ENCODE measurements at regions not wholly inside any gene's neighbourhood (a gene's known extent, or its start where the extent isn't known, plus 50 kb on each side); places are given as distances from the start of the nearest gene placed in this dataset.

DNA sequence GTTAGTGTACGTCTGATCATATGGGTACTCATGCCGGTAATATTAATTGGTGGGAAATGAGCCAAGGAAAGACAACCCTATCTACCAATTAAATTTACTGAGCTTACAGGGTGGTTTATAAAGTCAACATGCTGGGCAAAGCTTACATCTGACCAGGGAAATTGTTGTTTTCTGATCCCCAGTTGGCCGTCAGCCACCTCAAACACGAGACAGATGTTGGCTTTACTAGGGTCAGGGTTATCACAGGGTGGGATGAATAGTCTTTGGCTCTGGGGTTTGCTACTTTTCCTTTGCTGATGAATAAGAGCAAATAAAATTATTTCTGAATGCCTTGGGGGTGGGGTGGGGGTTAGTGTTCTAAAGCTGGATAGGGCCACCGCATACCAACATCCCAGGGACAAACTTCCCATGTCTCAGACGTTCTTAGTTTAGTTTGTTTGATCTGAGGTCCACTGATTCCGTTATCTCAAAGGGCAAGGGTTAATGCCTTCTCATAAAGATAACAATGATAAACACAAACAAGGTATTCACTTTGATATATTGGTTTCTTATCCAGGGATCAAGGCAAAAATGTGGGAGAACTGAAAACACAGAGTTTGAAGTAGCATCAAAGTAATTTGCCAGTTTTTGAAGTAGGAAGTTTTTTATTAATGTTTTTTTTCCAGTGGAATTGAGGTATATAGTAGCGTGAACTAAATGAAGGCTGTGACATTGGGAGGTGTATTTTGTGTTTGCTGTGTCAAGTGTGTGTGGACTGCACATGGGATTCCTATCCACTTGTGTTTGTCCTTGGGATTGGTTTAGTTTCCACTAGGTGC lies 109.1 kb upstream of the RPS23 start:
- intact Hi-C loops (cut with DNase I; ENCODE audit: low total_unique reads), result no loop called here
- TF ChIP-seq POLR2AphosphoS5 (IDR thresholded peaks at IDR 0.05), result no peak
- TF ChIP-seq POLR2A (IDR thresholded peaks at IDR 0.05), result no peak
- TF ChIP-seq, protein P1, sequence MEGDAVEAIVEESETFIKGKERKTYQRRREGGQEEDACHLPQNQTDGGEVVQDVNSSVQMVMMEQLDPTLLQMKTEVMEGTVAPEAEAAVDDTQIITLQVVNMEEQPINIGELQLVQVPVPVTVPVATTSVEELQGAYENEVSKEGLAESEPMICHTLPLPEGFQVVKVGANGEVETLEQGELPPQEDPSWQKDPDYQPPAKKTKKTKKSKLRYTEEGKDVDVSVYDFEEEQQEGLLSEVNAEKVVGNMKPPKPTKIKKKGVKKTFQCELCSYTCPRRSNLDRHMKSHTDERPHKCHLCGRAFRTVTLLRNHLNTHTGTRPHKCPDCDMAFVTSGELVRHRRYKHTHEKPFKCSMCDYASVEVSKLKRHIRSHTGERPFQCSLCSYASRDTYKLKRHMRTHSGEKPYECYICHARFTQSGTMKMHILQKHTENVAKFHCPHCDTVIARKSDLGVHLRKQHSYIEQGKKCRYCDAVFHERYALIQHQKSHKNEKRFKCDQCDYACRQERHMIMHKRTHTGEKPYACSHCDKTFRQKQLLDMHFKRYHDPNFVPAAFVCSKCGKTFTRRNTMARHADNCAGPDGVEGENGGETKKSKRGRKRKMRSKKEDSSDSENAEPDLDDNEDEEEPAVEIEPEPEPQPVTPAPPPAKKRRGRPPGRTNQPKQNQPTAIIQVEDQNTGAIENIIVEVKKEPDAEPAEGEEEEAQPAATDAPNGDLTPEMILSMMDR (IDR thresholded peaks at IDR 0.05), result no peak
- H3K27ac ChIP-seq, result peak overlapping the region; percentile 35 to 65
- no peaks in the 10 kb centered on the region for H3K36me3 ChIP-seq
- H3K27me3 ChIP-seq, result no peaks in the 10 kb centered on the region
- no peak for DNase-seq (ENCODE audit: low spot score in 2 of 2)
- no peaks in the 10 kb centered on the region for H3K4me1 ChIP-seq
- no peaks in the 10 kb centered on the region for H3K9me3 ChIP-seq
- no peak overlapping the region for H3K4me3 ChIP-seq

DNA sequence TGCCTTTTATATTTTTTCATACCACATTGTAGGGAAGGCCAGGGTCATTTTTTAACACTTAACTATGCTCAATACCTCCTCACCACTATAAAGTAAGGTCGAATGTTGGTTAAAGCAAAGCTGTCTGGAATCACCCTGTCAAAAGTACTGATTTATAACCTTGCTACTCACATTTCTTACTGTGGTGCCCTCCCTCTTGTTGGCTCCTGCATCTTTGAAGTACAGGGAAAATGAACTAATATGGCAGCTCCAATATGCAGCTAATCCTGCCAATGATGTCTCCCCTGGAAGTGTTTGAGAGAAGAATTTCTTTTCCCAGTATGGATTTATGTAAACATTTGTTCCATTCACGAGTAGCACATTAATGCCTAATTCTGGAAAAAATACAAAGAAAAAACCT lies 108.4 kb upstream of the RPS23 start:
- Histone ChIP-seq H3K27me3 (no peaks in the 10 kb centered on the region), H3K9me3 (no peaks in the 10 kb centered on the region), H3K27ac (peak overlapping the region in 1 of 2 donors; percentile 45), H3K4me3 (no peak overlapping the region), H3K36me3 (no peaks in the 10 kb centered on the region), H3K4me1 (no peaks in the 10 kb centered on the region)
- no peak for DNase-seq (ENCODE audit: low spot score in 2 of 2)
- intact Hi-C loops (cut with DNase I; ENCODE audit: low total_unique reads), result no loop called here
- TF ChIP-seq POLR2A (IDR thresholded peaks at IDR 0.05) (no peak), POLR2AphosphoS5 (IDR thresholded peaks at IDR 0.05) (no peak)
- TF ChIP-seq, protein P1 (IDR thresholded peaks at IDR 0.05), result no peak

DNA sequence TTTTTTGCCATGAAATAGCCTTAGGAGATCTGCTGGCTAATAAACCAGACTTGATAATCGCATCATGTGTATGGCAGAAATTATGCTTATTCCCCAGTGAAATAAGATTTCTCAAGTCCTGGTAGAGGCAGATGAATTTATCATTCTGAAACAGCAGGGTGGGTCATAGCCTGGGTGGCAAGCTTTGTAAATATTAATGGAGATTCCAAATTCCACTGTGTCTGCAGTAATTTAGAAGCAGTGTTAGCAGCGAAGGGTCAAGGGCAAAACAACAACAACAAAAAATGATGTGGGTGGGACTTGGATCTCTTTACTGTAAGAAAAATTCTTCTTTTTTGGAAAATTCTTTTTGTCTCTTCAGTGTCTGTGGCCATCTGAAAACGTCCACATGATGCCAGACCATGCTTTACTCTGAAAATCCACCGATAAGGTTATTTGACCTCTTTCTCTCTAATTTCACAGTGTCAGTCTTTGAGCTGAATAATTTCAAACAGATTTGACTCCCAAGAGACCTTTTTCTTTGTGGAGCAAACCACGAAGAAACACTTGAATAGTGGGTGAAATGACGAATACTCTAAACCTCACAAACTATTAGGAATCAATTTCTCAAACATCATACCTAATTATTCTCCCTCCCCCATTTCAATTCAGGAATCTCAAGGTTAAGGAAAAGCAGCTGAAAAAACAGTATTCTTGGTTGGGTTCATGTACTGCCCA lies 106.0 kb upstream of the RPS23 start:
- H3K4me1 ChIP-seq, result no peaks in the 10 kb centered on the region
- DNase-seq (ENCODE audit: low spot score in 2 of 2), result no peak
- H3K36me3 ChIP-seq, result no peaks in the 10 kb centered on the region
- peak overlapping the region in 1 of 2 donors; percentile 28 for H3K27ac ChIP-seq
- intact Hi-C loops (cut with DNase I; ENCODE audit: low total_unique reads), result no loop called here
- TF ChIP-seq POLR2AphosphoS5 (IDR thresholded peaks at IDR 0.05) (no peak), POLR2A (IDR thresholded peaks at IDR 0.05) (no peak)
- TF ChIP-seq, protein P1 (IDR thresholded peaks at IDR 0.05), result no peak
- H3K9me3 ChIP-seq, result no peaks in the 10 kb centered on the region
- no peaks in the 10 kb centered on the region for H3K27me3 ChIP-seq
- no peak overlapping the region for H3K4me3 ChIP-seq

DNA sequence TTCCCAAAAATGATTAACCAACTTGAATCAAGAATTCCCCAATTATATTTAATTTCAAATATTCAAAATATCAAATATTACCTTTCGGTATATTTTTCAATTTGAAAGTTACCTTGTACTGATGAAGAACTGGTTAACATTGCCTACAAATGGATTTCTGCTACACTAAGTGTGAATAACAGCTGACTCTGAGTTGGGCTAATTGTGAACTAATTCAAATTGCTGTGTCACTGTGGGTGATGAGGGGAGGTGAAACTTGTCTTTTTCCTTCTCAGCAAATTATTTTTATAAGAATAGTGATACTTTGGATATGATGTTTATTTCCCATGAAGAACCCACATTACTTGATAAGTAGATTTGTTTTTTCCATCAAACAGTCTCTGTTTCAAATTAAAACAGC lies 103.4 kb upstream of the RPS23 start:
- TF ChIP-seq POLR2AphosphoS5 (IDR thresholded peaks at IDR 0.05), result no peak
- no peak for TF ChIP-seq POLR2A (IDR thresholded peaks at IDR 0.05)
- TF ChIP-seq, protein P1 (IDR thresholded peaks at IDR 0.05), result no peak

DNA sequence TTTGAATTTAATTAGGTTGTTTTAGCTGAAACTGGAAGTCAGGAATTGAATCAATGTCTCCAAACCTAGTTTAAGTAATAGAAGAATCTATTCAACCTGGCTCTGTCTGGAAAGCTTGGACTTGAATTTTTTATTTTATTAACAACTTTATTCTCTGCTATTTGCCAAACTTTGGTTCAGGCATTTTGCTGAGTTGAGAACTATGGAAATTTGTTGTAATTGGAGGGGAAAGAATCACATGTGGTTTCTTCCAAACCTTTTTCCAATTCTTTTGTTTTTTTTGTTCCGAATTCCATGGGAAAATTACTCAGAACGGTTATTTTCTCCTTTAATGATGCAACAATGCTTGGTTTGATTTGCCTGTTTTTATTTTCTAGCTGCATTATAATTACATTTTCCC lies 98.2 kb upstream of the RPS23 start:
- Histone ChIP-seq H3K27ac (peak overlapping the region in 1 of 2 donors; percentile 70), H3K4me3 (no peak overlapping the region), H3K4me1 (no peaks in the 10 kb centered on the region), H3K36me3 (no peaks in the 10 kb centered on the region), H3K27me3 (no peaks in the 10 kb centered on the region), H3K9me3 (no peaks in the 10 kb centered on the region)
- no peak for DNase-seq (ENCODE audit: low spot score in 2 of 2)
- intact Hi-C loops (cut with DNase I; ENCODE audit: low total_unique reads), result no loop called here
- TF ChIP-seq, protein P1 (IDR thresholded peaks at IDR 0.05), result no peak
- TF ChIP-seq POLR2AphosphoS5 (IDR thresholded peaks at IDR 0.05) (no peak), POLR2A (IDR thresholded peaks at IDR 0.05) (no peak)

More for the DNA sequence above, 103.4 kb upstream of the RPS23 start:
- H3K36me3 ChIP-seq, result no peaks in the 10 kb centered on the region
- H3K27ac ChIP-seq, result no peak overlapping the region
- no peak for DNase-seq (ENCODE audit: low spot score in 2 of 2)
- H3K4me1 ChIP-seq, result no peaks in the 10 kb centered on the region
- no peak overlapping the region for H3K4me3 ChIP-seq
- no peaks in the 10 kb centered on the region for H3K27me3 ChIP-seq
- no peaks in the 10 kb centered on the region for H3K9me3 ChIP-seq
- intact Hi-C loops (cut with DNase I; ENCODE audit: low total_unique reads), result no loop called here
